ENCODE measurements at regions not wholly inside any gene's neighbourhood (a gene's known extent, or its start where the extent isn't known, plus 50 kb on each side); places are given as distances from the start of the nearest gene placed in this dataset.

DNA sequence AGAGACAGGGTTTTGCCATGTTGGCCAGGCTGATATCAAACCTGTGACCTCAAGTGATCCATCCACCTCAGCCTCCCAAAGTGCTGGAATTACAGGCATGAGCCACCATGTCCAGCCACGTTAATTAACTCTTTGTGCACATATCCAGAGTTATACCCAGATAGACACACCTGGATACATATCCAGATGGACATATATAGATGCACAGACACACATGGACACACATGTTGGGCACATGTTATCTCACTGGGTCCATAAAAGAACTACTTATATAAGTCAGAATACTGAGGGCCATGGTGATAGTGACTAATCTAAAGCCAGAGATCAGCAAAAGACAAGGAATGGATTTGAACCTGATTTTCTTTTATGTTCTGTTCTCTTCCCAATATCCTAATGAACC, 158.6 kb downstream of the IRS1 start:
- no peak overlapping the region for H2AFZ ChIP-seq (ENCODE audit: low read length, unreplicated experiment)
- no peak overlapping the region for H3K4me3 ChIP-seq (ENCODE audit: low read depth, low read length)
- H3K4me1 ChIP-seq (ENCODE audit: control insufficient read depth, insufficient read depth, low read length, unreplicated experiment) = peaks cover 20% of the 10 kb centered on the region
- H3K79me2 ChIP-seq (ENCODE audit: control insufficient read depth, insufficient read depth, low read length, unreplicated experiment) = no peaks in the 10 kb centered on the region
- H3K27me3 ChIP-seq (ENCODE audit: insufficient read depth, low read length) = no peaks in the 10 kb centered on the region
- H3K36me3 ChIP-seq (ENCODE audit: insufficient read depth, low read length) = no peaks in the 10 kb centered on the region
- H3K27ac ChIP-seq (ENCODE audit: low read depth, low read length) = no peak overlapping the region

DNA sequence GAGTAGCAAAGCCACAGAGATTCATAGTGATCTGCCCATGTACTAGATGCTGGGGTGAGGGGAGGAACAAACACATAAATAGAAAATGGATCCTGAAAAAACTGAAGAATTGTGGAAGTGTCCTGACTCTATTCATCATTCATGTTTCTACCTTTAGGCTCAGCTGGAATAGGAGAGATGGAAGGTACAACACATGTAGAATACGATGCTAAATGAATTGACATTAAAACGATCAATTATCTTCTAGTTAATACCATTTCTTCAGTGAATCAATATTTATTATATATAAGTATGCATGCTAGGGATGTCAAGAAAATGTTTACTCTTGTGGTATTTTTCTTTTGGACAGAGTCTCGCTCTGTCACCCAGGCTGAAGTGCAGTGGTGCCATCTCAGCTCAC, 159.1 kb downstream of the IRS1 start:
- Histone ChIP-seq H3K27me3 (ENCODE audit: insufficient read depth, low read length) (no peaks in the 10 kb centered on the region), H3K4me3 (ENCODE audit: low read depth, low read length) (no peak overlapping the region), H3K79me2 (ENCODE audit: control insufficient read depth, insufficient read depth, low read length, unreplicated experiment) (no peaks in the 10 kb centered on the region), H3K4me1 (ENCODE audit: control insufficient read depth, insufficient read depth, low read length, unreplicated experiment) (peaks cover 19% of the 10 kb centered on the region), H3K36me3 (ENCODE audit: insufficient read depth, low read length) (no peaks in the 10 kb centered on the region), H2AFZ (ENCODE audit: low read length, unreplicated experiment) (no peak overlapping the region), H3K27ac (ENCODE audit: low read depth, low read length) (no peak overlapping the region)

DNA sequence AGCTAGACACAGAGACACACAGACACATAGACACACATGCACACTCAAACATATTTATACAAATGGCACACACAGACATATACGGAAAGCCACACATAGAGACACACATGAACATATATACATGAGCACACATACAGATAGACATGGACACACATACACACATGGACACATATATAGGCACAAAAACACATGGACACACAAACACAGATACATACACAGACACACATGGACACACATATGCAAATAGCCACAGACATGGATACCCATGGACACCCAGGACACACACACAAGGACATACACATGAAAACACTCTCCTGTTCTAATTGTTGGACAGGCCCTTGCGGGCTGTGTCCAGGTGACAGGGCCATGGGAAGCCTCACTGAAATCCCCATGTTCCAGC, 160.1 kb downstream of the IRS1 start:
- Histone ChIP-seq H3K27me3 (ENCODE audit: insufficient read depth, low read length) (no peaks in the 10 kb centered on the region), H3K4me1 (ENCODE audit: control insufficient read depth, insufficient read depth, low read length, unreplicated experiment) (peaks cover 11% of the 10 kb centered on the region), H3K27ac (ENCODE audit: low read depth, low read length) (no peak overlapping the region), H3K36me3 (ENCODE audit: insufficient read depth, low read length) (no peaks in the 10 kb centered on the region), H3K79me2 (ENCODE audit: control insufficient read depth, insufficient read depth, low read length, unreplicated experiment) (no peaks in the 10 kb centered on the region), H3K4me3 (ENCODE audit: low read depth, low read length) (no peak overlapping the region), H2AFZ (ENCODE audit: low read length, unreplicated experiment) (no peak overlapping the region)

DNA sequence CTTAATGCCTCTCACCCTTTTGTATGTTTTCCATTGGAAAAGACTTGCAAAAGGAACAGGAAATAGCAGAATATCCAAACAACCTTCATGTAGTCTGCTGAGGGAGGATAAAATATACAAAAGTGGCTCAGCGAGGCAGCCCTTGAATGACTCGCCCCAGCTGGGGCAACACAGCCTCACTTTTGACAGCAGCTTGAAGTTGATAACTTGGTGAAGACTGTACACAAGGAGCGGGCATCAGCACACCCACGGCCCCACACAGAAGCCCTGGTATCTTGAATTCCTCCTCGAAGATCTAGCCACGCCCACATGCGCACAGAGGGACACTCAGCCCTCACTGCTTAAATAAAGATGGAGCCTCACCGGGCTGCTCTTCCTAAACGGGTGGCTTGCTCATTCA, 161.0 kb downstream of the IRS1 start:
- no peaks in the 10 kb centered on the region for H3K79me2 ChIP-seq (ENCODE audit: control insufficient read depth, insufficient read depth, low read length, unreplicated experiment)

DNA sequence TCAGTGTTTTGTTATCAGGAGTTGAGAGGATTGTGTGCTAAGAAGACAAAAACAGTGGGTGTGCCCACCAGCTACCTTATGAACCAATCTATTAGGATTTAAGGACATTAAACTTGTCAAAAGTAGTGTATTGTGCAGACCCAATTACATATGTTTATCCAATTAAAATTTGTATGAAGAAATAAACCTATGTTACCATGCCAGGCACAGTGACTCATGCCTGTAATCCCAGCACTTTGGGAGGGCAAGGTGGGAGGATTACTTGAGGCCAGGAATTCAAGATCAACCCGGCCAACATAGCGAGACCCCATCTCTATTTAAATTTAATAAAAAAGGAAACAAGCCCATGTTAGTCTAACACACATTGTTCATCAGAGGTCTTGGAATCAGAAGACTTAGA, 162.2 kb downstream of the IRS1 start:
- no peaks in the 10 kb centered on the region for H3K27me3 ChIP-seq (ENCODE audit: insufficient read depth, low read length)
- H3K4me3 ChIP-seq (ENCODE audit: low read depth, low read length) = no peak overlapping the region
- H2AFZ ChIP-seq (ENCODE audit: low read length, unreplicated experiment) = no peak overlapping the region
- no peaks in the 10 kb centered on the region for H3K4me1 ChIP-seq (ENCODE audit: control insufficient read depth, insufficient read depth, low read length, unreplicated experiment)
- H3K27ac ChIP-seq (ENCODE audit: low read depth, low read length) = no peak overlapping the region
- H3K36me3 ChIP-seq (ENCODE audit: insufficient read depth, low read length) = no peaks in the 10 kb centered on the region
- no peaks in the 10 kb centered on the region for H3K79me2 ChIP-seq (ENCODE audit: control insufficient read depth, insufficient read depth, low read length, unreplicated experiment)

More for the DNA sequence above, 161.0 kb downstream of the IRS1 start:
- peak overlapping the region; percentile 4 for H2AFZ ChIP-seq (ENCODE audit: low read length, unreplicated experiment)
- no peak overlapping the region for H3K27ac ChIP-seq (ENCODE audit: low read depth, low read length)
- no peaks in the 10 kb centered on the region for H3K27me3 ChIP-seq (ENCODE audit: insufficient read depth, low read length)
- H3K4me1 ChIP-seq (ENCODE audit: control insufficient read depth, insufficient read depth, low read length, unreplicated experiment) = peaks cover 2% of the 10 kb centered on the region
- no peak overlapping the region for H3K4me3 ChIP-seq (ENCODE audit: low read depth, low read length)
- H3K36me3 ChIP-seq (ENCODE audit: insufficient read depth, low read length) = no peaks in the 10 kb centered on the region

DNA sequence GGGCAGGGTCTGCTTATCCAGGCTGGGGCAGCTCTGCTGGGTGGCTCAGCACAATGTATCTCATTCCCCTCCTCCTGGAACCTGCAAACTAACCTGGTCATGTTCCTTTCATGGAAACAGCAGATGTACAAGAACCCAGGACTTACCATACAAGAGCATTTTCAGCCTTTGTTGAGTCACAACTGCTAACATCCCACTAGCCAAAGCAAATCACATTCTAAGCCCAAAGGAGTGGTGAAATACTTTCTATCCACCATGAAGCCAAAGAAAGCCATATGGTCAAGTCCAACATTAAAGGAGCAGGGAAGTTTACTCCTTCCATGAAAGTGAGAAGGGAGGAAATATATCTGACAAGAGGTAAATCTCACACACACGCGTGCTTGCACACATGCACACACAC, 163.0 kb downstream of the IRS1 start:
- Histone ChIP-seq H2AFZ (ENCODE audit: low read length, unreplicated experiment) (no peak overlapping the region), H3K4me1 (ENCODE audit: control insufficient read depth, insufficient read depth, low read length, unreplicated experiment) (no peaks in the 10 kb centered on the region), H3K27me3 (ENCODE audit: insufficient read depth, low read length) (no peaks in the 10 kb centered on the region), H3K4me3 (ENCODE audit: low read depth, low read length) (no peak overlapping the region), H3K36me3 (ENCODE audit: insufficient read depth, low read length) (no peaks in the 10 kb centered on the region), H3K27ac (ENCODE audit: low read depth, low read length) (no peak overlapping the region), H3K79me2 (ENCODE audit: control insufficient read depth, insufficient read depth, low read length, unreplicated experiment) (no peaks in the 10 kb centered on the region)

DNA sequence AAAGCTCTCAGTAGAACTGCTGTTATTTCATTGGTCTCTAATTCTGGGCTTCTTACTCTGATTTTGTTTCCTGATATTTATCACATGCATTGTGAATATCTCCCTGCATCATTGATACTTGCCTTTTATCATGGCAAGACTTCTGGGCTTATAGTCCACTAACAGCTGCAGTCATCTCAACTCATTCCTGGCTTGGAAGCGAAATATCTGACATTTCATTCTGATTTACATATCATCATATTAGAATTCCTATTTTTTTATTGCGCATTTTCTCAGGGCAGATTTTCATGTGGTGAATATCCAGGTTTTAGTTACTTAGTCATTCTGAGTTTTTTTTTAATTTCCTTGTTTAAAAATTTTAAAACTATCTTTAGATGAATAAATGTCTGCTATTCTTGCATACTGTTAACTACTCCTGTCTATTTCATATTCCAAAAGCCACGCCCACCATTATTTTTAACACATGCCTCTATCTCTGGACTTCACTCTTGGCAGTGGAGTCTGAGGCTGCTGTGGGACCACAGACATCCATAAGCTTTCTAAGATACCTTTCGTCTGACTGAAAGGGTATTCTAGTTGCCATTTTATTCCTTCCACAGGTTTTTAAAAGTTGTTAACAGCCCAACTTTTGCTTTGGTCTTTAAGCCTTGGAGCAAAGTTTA, 164.5 kb downstream of the IRS1 start:
- H3K27me3 ChIP-seq (ENCODE audit: insufficient read depth, low read length) = no peaks in the 10 kb centered on the region
- no peak overlapping the region for H2AFZ ChIP-seq (ENCODE audit: low read length, unreplicated experiment)

DNA sequence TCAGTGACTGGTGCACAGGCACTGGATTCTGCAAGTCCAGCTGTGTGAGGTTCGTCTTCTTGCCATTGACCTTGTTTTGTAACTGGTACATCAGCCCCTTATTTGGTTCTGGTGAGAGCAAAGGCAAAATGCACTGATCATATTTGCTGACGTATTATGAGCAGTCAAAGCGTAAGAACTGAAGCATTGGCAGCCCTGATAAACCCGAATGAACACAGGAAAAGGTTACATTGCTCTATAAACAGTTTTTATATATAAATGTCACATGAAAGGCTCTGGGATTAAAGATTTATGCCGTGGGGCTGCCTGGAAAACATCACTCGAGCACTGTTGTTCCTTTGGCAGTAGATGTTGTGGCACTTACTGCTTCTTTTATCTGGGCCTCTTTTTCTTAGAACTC, 167.9 kb downstream of the IRS1 start:
- H3K4me1 ChIP-seq (ENCODE audit: control insufficient read depth, insufficient read depth, low read length, unreplicated experiment) = no peaks in the 10 kb centered on the region
- no peaks in the 10 kb centered on the region for H3K27me3 ChIP-seq (ENCODE audit: insufficient read depth, low read length)
- H2AFZ ChIP-seq (ENCODE audit: low read length, unreplicated experiment) = no peak overlapping the region
- no peaks in the 10 kb centered on the region for H3K36me3 ChIP-seq (ENCODE audit: insufficient read depth, low read length)
- no peaks in the 10 kb centered on the region for H3K79me2 ChIP-seq (ENCODE audit: control insufficient read depth, insufficient read depth, low read length, unreplicated experiment)
- no peak overlapping the region for H3K27ac ChIP-seq (ENCODE audit: low read depth, low read length)
- no peak overlapping the region for H3K4me3 ChIP-seq (ENCODE audit: low read depth, low read length)

More for the DNA sequence above, 164.5 kb downstream of the IRS1 start:
- H3K36me3 ChIP-seq (ENCODE audit: insufficient read depth, low read length) = no peaks in the 10 kb centered on the region
- H3K4me1 ChIP-seq (ENCODE audit: control insufficient read depth, insufficient read depth, low read length, unreplicated experiment) = no peaks in the 10 kb centered on the region
- H3K4me3 ChIP-seq (ENCODE audit: low read depth, low read length) = no peak overlapping the region
- no peaks in the 10 kb centered on the region for H3K79me2 ChIP-seq (ENCODE audit: control insufficient read depth, insufficient read depth, low read length, unreplicated experiment)
- H3K27ac ChIP-seq (ENCODE audit: low read depth, low read length) = no peak overlapping the region

DNA sequence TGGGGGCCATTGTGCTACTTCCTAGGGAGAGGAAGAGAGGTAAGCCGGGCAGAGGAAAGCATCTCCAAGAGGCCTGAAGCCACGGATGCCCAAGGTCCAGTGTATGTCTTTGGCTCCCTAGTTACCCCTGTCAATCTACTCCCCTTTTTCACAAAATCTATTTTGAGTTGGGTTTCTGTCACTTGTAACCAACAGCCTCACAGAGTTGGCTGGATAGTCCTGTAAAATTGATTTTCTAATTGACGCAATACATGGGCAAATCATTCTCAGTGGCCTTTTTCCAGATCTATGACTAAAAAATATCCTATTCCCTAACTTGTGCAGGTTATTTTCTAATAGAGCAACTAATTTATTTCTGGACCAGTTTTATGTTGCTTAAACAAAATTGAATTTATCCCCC, 168.4 kb downstream of the IRS1 start:
- H3K36me3 ChIP-seq (ENCODE audit: insufficient read depth, low read length) = no peaks in the 10 kb centered on the region
- no peak overlapping the region for H2AFZ ChIP-seq (ENCODE audit: low read length, unreplicated experiment)
- no peak overlapping the region for H3K27ac ChIP-seq (ENCODE audit: low read depth, low read length)
- H3K27me3 ChIP-seq (ENCODE audit: insufficient read depth, low read length) = no peaks in the 10 kb centered on the region
- no peaks in the 10 kb centered on the region for H3K4me1 ChIP-seq (ENCODE audit: control insufficient read depth, insufficient read depth, low read length, unreplicated experiment)
- H3K4me3 ChIP-seq (ENCODE audit: low read depth, low read length) = no peak overlapping the region
- no peaks in the 10 kb centered on the region for H3K79me2 ChIP-seq (ENCODE audit: control insufficient read depth, insufficient read depth, low read length, unreplicated experiment)

DNA sequence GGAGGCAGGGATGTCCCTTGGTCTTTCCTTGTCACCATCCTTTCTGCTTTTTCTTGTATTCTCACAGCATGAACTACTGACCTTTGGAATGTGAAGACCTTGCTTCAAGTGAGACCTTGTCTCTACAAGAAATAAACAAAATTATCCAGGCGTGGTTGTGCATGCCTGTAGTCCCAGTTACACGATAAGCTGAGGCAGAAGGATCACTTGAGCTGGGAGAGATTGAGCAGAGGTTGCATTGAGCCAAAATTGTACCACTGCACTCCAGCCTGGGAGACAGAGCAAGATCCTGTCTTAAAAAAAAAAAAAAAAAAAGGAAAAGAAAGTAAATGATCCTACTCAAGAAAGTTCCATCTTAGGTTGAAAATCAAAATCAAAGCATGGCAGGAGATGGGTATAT, 173.7 kb downstream of the IRS1 start:
- Histone ChIP-seq H3K27ac (ENCODE audit: low read depth, low read length) (no peak overlapping the region), H3K36me3 (ENCODE audit: insufficient read depth, low read length) (no peaks in the 10 kb centered on the region), H3K27me3 (ENCODE audit: insufficient read depth, low read length) (no peaks in the 10 kb centered on the region), H3K79me2 (ENCODE audit: control insufficient read depth, insufficient read depth, low read length, unreplicated experiment) (no peaks in the 10 kb centered on the region), H2AFZ (ENCODE audit: low read length, unreplicated experiment) (no peak overlapping the region), H3K4me3 (ENCODE audit: low read depth, low read length) (no peak overlapping the region), H3K4me1 (ENCODE audit: control insufficient read depth, insufficient read depth, low read length, unreplicated experiment) (no peaks in the 10 kb centered on the region)

DNA sequence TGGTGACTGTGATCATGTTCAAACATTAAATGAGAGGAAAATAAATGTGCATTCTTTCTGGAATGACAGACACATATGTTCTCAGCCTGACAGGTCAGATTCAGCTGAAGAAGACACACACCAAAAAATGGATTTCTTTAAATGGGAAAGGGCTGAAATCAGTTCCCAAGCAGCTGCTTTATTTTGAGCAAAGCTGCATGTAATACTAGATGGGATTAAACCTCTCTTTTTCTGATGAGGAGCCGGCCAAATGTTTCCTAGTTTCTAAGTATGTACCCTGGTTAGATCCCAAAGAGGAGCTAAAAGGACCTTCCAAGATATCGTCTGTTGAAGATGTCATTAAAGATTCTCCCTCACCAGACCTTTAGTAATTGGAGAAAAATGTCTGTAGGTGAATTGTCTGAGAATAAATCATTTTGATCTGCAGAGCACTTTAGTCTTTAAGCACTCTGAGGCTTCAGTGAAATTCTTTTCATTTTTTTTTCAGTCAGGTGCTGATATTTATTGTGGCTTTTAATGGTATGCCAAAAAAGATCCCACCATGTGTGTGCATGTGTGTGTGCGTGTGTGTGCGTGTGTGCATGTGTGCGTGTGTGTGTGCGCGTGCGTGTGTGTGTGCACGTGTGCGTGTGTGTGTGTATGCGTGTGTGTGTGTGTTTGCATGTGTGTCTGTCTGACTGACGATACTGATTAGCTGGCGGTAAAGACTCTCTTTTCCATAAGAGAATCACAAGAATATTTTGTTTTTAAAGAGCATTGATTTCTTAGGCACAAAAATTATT, 175.8 kb downstream of the IRS1 start:
- no peaks in the 10 kb centered on the region for H3K79me2 ChIP-seq (ENCODE audit: control insufficient read depth, insufficient read depth, low read length, unreplicated experiment)
- H3K27me3 ChIP-seq (ENCODE audit: insufficient read depth, low read length) = no peaks in the 10 kb centered on the region
- no peak overlapping the region for H3K27ac ChIP-seq (ENCODE audit: low read depth, low read length)
- H2AFZ ChIP-seq (ENCODE audit: low read length, unreplicated experiment) = no peak overlapping the region
- no peak overlapping the region for H3K4me3 ChIP-seq (ENCODE audit: low read depth, low read length)
- H3K4me1 ChIP-seq (ENCODE audit: control insufficient read depth, insufficient read depth, low read length, unreplicated experiment) = peaks cover 5% of the 10 kb centered on the region
- H3K36me3 ChIP-seq (ENCODE audit: insufficient read depth, low read length) = no peaks in the 10 kb centered on the region
